ENCODE measurements at regions not wholly inside any gene's neighbourhood (a gene's known extent, or its start where the extent isn't known, plus 50 kb on each side); places are given as distances from the start of the nearest gene placed in this dataset.
"Not testable (repeated sequence)": the region's sequence is repeated elsewhere in the genome, so short reads cannot be mapped to it uniquely, and the experiment has no call there.

GRCh38 chr9:124126648-124127646, 115.4 kb downstream of the LHX2 start:
- DNase-seq: peak; percentile 89

GRCh38 chr9:124128568-124129166, 117.1 kb downstream of the LHX2 start:
- DNase-seq: no peak

- no peak for DNase-seq
These were observed 118.9 kb downstream of the LHX2 start for GRCh38 chr9:124130277-124131075.

GRCh38 chr9:124131518-124131917, 120.0 kb downstream of the LHX2 start:
- DNase-seq: not testable (repeated sequence)

- DNase-seq: no peak
These were observed 121.1 kb downstream of the LHX2 start for GRCh38 chr9:124132671-124133147.

- DNase-seq: peak; percentile 67
These were observed 122.2 kb downstream of the LHX2 start for GRCh38 chr9:124133727-124134126.

- no peak for DNase-seq
These were observed 123.0 kb downstream of the LHX2 start for GRCh38 chr9:124134526-124134925.

- DNase-seq: no peak
These were observed 121.9 kb upstream of the NEK6 start for GRCh38 chr9:124135813-124136365.

- DNase-seq: no peak
These were observed 120.5 kb upstream of the NEK6 start for GRCh38 chr9:124137009-124137943.

- DNase-seq: no peak
These were observed 119.8 kb upstream of the NEK6 start for GRCh38 chr9:124137944-124138335.

- DNase-seq: no peak
These were observed 118.7 kb upstream of the NEK6 start for GRCh38 chr9:124139001-124139400.

- DNase-seq: peak; percentile 16
These were observed 116.7 kb upstream of the NEK6 start for GRCh38 chr9:124140941-124141568.

- peak; percentile 86 for DNase-seq
These were observed 113.1 kb upstream of the NEK6 start for GRCh38 chr9:124144561-124145123.

- no peak for DNase-seq
These were observed 111.7 kb upstream of the NEK6 start for GRCh38 chr9:124146031-124146561.

GRCh38 chr9:124149992-124150391, 107.8 kb upstream of the NEK6 start:
- peak; percentile 16 for DNase-seq

GRCh38 chr9:124163760-124164255, 93.9 kb upstream of the NEK6 start:
- no peak for DNase-seq

GRCh38 chr9:124164811-124165210, 92.9 kb upstream of the NEK6 start:
- DNase-seq: no peak

GRCh38 chr9:124174433-124174832, 83.3 kb upstream of the NEK6 start:
- no peak for DNase-seq

- DNase-seq: not testable (repeated sequence)
These were observed 80.2 kb upstream of the NEK6 start for GRCh38 chr9:124177522-124177921.
